ENCODE measurements at regions not wholly inside any gene's neighbourhood (a gene's known extent, or its start where the extent isn't known, plus 50 kb on each side); places are given as distances from the start of the nearest gene placed in this dataset.

GRCh38 chr4:123866796-123867195 lies 470.2 kb downstream of the SPRY1 start:
- Histone ChIP-seq H3K27me3 (ENCODE audit: control insufficient read depth in 1 of 2, insufficient read depth in 2 of 2, low read length in 2 of 2) (no peaks in the 10 kb centered on the region), H3K4me1 (ENCODE audit: insufficient read depth, low read length) (peaks cover 14% of the 10 kb centered on the region), H3K36me3 (ENCODE audit: insufficient read depth, low read length) (no peaks in the 10 kb centered on the region), H3K9ac (ENCODE audit: low read length) (no peak overlapping the region), H3K4me3 (ENCODE audit: low read depth in 1 of 2, low read length in 2 of 2) (no peak overlapping the region), H3K9me3 (ENCODE audit: low read length) (no peaks in the 10 kb centered on the region), H3K27ac (ENCODE audit: low read depth, low read length) (no peak overlapping the region)

GRCh38 chr4:123867910-123868587 lies 471.5 kb downstream of the SPRY1 start:
- no peaks in the 10 kb centered on the region for H3K36me3 ChIP-seq (ENCODE audit: insufficient read depth, low read length)
- H3K27me3 ChIP-seq (ENCODE audit: control insufficient read depth in 1 of 2, insufficient read depth in 2 of 2, low read length in 2 of 2) = no peaks in the 10 kb centered on the region
- no peak overlapping the region for H3K9ac ChIP-seq (ENCODE audit: low read length)
- no peaks in the 10 kb centered on the region for H3K9me3 ChIP-seq (ENCODE audit: low read length)
- no peak overlapping the region for H3K27ac ChIP-seq (ENCODE audit: low read depth, low read length)
- H3K4me3 ChIP-seq (ENCODE audit: low read depth in 1 of 2, low read length in 2 of 2) = no peak overlapping the region
- peaks cover 14% of the 10 kb centered on the region for H3K4me1 ChIP-seq (ENCODE audit: insufficient read depth, low read length)

GRCh38 chr4:123869286-123870215 lies 473.0 kb downstream of the SPRY1 start:
- Histone ChIP-seq H3K27me3 (ENCODE audit: control insufficient read depth in 1 of 2, insufficient read depth in 2 of 2, low read length in 2 of 2) (no peaks in the 10 kb centered on the region), H3K9ac (ENCODE audit: low read length) (no peak overlapping the region), H3K36me3 (ENCODE audit: insufficient read depth, low read length) (no peaks in the 10 kb centered on the region), H3K4me3 (ENCODE audit: low read depth in 1 of 2, low read length in 2 of 2) (no peak overlapping the region), H3K4me1 (ENCODE audit: insufficient read depth, low read length) (peaks cover 14% of the 10 kb centered on the region), H3K27ac (ENCODE audit: low read depth, low read length) (no peak overlapping the region), H3K9me3 (ENCODE audit: low read length) (no peaks in the 10 kb centered on the region)

GRCh38 chr4:123870216-123870876 lies 473.8 kb downstream of the SPRY1 start:
- Histone ChIP-seq H3K9ac (ENCODE audit: low read length) (no peak overlapping the region), H3K36me3 (ENCODE audit: insufficient read depth, low read length) (no peaks in the 10 kb centered on the region), H3K9me3 (ENCODE audit: low read length) (no peaks in the 10 kb centered on the region), H3K27me3 (ENCODE audit: control insufficient read depth in 1 of 2, insufficient read depth in 2 of 2, low read length in 2 of 2) (no peaks in the 10 kb centered on the region), H3K4me1 (ENCODE audit: insufficient read depth, low read length) (peaks cover 14% of the 10 kb centered on the region), H3K27ac (ENCODE audit: low read depth, low read length) (no peak overlapping the region), H3K4me3 (ENCODE audit: low read depth in 1 of 2, low read length in 2 of 2) (no peak overlapping the region)

- H3K4me1 ChIP-seq (ENCODE audit: insufficient read depth, low read length) = peaks cover 14% of the 10 kb centered on the region
- H3K9me3 ChIP-seq (ENCODE audit: low read length) = no peaks in the 10 kb centered on the region
- no peaks in the 10 kb centered on the region for H3K36me3 ChIP-seq (ENCODE audit: insufficient read depth, low read length)
- H3K27me3 ChIP-seq (ENCODE audit: control insufficient read depth in 1 of 2, insufficient read depth in 2 of 2, low read length in 2 of 2) = no peaks in the 10 kb centered on the region
- H3K9ac ChIP-seq (ENCODE audit: low read length) = no peak overlapping the region
- H3K27ac ChIP-seq (ENCODE audit: low read depth, low read length) = no peak overlapping the region
- no peak overlapping the region for H3K4me3 ChIP-seq (ENCODE audit: low read depth in 1 of 2, low read length in 2 of 2)
Measured at GRCh38 chr4:123871341-123871740, 474.7 kb downstream of the SPRY1 start.

- no peaks in the 10 kb centered on the region for H3K36me3 ChIP-seq (ENCODE audit: insufficient read depth, low read length)
- H3K4me3 ChIP-seq (ENCODE audit: low read depth in 1 of 2, low read length in 2 of 2) = no peak overlapping the region
- no peaks in the 10 kb centered on the region for H3K9me3 ChIP-seq (ENCODE audit: low read length)
- H3K27me3 ChIP-seq (ENCODE audit: control insufficient read depth in 1 of 2, insufficient read depth in 2 of 2, low read length in 2 of 2) = no peaks in the 10 kb centered on the region
- H3K4me1 ChIP-seq (ENCODE audit: insufficient read depth, low read length) = peaks cover 13% of the 10 kb centered on the region
- H3K27ac ChIP-seq (ENCODE audit: low read depth, low read length) = no peak overlapping the region
- H3K9ac ChIP-seq (ENCODE audit: low read length) = no peak overlapping the region
Measured at GRCh38 chr4:123874063-123874462, 477.5 kb downstream of the SPRY1 start.

GRCh38 chr4:123876143-123876542 lies 479.5 kb downstream of the SPRY1 start:
- Histone ChIP-seq H3K9ac (ENCODE audit: low read length) (no peak overlapping the region), H3K27ac (ENCODE audit: low read depth, low read length) (no peak overlapping the region), H3K4me3 (ENCODE audit: low read depth in 1 of 2, low read length in 2 of 2) (no peak overlapping the region), H3K36me3 (ENCODE audit: insufficient read depth, low read length) (no peaks in the 10 kb centered on the region), H3K27me3 (ENCODE audit: control insufficient read depth in 1 of 2, insufficient read depth in 2 of 2, low read length in 2 of 2) (no peaks in the 10 kb centered on the region), H3K4me1 (ENCODE audit: insufficient read depth, low read length) (no peaks in the 10 kb centered on the region), H3K9me3 (ENCODE audit: low read length) (no peaks in the 10 kb centered on the region)

- no peak overlapping the region for H3K9ac ChIP-seq (ENCODE audit: low read length)
- H3K4me1 ChIP-seq (ENCODE audit: insufficient read depth, low read length) = no peaks in the 10 kb centered on the region
- H3K27ac ChIP-seq (ENCODE audit: low read depth, low read length) = no peak overlapping the region
- no peaks in the 10 kb centered on the region for H3K9me3 ChIP-seq (ENCODE audit: low read length)
- no peaks in the 10 kb centered on the region for H3K36me3 ChIP-seq (ENCODE audit: insufficient read depth, low read length)
- no peak overlapping the region for H3K4me3 ChIP-seq (ENCODE audit: low read depth in 1 of 2, low read length in 2 of 2)
- no peaks in the 10 kb centered on the region for H3K27me3 ChIP-seq (ENCODE audit: control insufficient read depth in 1 of 2, insufficient read depth in 2 of 2, low read length in 2 of 2)
Measured at GRCh38 chr4:123876671-123877101, 480.1 kb downstream of the SPRY1 start.

GRCh38 chr4:123877551-123877950 lies 481.0 kb downstream of the SPRY1 start:
- Histone ChIP-seq H3K27ac (ENCODE audit: low read depth, low read length) (no peak overlapping the region), H3K9me3 (ENCODE audit: low read length) (no peaks in the 10 kb centered on the region), H3K27me3 (ENCODE audit: control insufficient read depth in 1 of 2, insufficient read depth in 2 of 2, low read length in 2 of 2) (no peaks in the 10 kb centered on the region), H3K4me3 (ENCODE audit: low read depth in 1 of 2, low read length in 2 of 2) (no peak overlapping the region), H3K36me3 (ENCODE audit: insufficient read depth, low read length) (no peaks in the 10 kb centered on the region), H3K9ac (ENCODE audit: low read length) (no peak overlapping the region), H3K4me1 (ENCODE audit: insufficient read depth, low read length) (no peaks in the 10 kb centered on the region)

GRCh38 chr4:123878976-123879375 lies 482.4 kb downstream of the SPRY1 start:
- Histone ChIP-seq H3K4me3 (ENCODE audit: low read depth in 1 of 2, low read length in 2 of 2) (no peak overlapping the region), H3K36me3 (ENCODE audit: insufficient read depth, low read length) (no peaks in the 10 kb centered on the region), H3K9ac (ENCODE audit: low read length) (no peak overlapping the region), H3K9me3 (ENCODE audit: low read length) (no peaks in the 10 kb centered on the region), H3K4me1 (ENCODE audit: insufficient read depth, low read length) (no peaks in the 10 kb centered on the region), H3K27me3 (ENCODE audit: control insufficient read depth in 1 of 2, insufficient read depth in 2 of 2, low read length in 2 of 2) (no peaks in the 10 kb centered on the region), H3K27ac (ENCODE audit: low read depth, low read length) (no peak overlapping the region)

- no peak overlapping the region for H3K27ac ChIP-seq (ENCODE audit: low read depth, low read length)
- H3K9ac ChIP-seq (ENCODE audit: low read length) = no peak overlapping the region
- H3K4me1 ChIP-seq (ENCODE audit: insufficient read depth, low read length) = no peaks in the 10 kb centered on the region
- no peak overlapping the region for H3K4me3 ChIP-seq (ENCODE audit: low read depth in 1 of 2, low read length in 2 of 2)
- H3K27me3 ChIP-seq (ENCODE audit: control insufficient read depth in 1 of 2, insufficient read depth in 2 of 2, low read length in 2 of 2) = no peaks in the 10 kb centered on the region
- H3K9me3 ChIP-seq (ENCODE audit: low read length) = no peaks in the 10 kb centered on the region
- no peaks in the 10 kb centered on the region for H3K36me3 ChIP-seq (ENCODE audit: insufficient read depth, low read length)
Measured at GRCh38 chr4:123880631-123881030, 484.0 kb downstream of the SPRY1 start.

Data from muscle layer of colon (tissue), 2 donors.